ENCODE measurements at regions not wholly inside any gene's neighbourhood (a gene's known extent, or its start where the extent isn't known, plus 50 kb on each side); places are given as distances from the start of the nearest gene placed in this dataset.

DNA sequence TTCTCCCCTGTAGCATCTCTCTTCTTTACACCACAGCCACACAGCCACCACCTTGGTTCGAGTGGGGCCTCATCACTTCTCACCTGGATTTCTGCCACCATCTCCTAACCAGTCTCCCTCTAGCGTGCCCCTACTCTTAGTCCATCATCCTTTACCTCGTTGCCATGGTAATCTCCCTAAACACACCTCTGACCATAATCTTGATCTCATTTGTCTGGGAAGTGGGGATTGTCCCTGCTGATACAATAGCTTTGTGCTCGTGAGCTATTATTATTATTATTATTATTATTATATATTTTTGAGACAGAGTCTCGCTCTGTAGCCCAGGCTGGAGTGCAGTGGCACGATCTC lies 76.5 kb upstream of the HSPA9 start:
- TF ChIP-seq, protein P1, sequence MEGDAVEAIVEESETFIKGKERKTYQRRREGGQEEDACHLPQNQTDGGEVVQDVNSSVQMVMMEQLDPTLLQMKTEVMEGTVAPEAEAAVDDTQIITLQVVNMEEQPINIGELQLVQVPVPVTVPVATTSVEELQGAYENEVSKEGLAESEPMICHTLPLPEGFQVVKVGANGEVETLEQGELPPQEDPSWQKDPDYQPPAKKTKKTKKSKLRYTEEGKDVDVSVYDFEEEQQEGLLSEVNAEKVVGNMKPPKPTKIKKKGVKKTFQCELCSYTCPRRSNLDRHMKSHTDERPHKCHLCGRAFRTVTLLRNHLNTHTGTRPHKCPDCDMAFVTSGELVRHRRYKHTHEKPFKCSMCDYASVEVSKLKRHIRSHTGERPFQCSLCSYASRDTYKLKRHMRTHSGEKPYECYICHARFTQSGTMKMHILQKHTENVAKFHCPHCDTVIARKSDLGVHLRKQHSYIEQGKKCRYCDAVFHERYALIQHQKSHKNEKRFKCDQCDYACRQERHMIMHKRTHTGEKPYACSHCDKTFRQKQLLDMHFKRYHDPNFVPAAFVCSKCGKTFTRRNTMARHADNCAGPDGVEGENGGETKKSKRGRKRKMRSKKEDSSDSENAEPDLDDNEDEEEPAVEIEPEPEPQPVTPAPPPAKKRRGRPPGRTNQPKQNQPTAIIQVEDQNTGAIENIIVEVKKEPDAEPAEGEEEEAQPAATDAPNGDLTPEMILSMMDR (conservative IDR thresholded peaks at IDR 0.05 in 1 of 2, IDR thresholded peaks at IDR 0.05 in 1 of 2; ENCODE audit: extremely low read depth in 1 of 2, insufficient read depth in 1 of 2, low read depth in 1 of 2, low read length in 2 of 2), result no peak
- TF ChIP-seq EZH2 (IDR thresholded peaks at IDR 0.05; ENCODE audit: borderline replicate concordance, low read length), result no peak

All from mammary epithelial cell (primary cell).